DND-41 (cell line): ENCODE measurements at regions not wholly inside any gene's neighbourhood (a gene's known extent, or its start where the extent isn't known, plus 50 kb on each side); places are given as distances from the start of the nearest gene placed in this dataset.

Source experiments
- ATAC-seq: fragments of 200-7000 bp; cut with Tn5 transposase; 3 replicates; pipeline ENCODE4 v1.9.1; 2021; ENCODE audit warnings: low read depth; ENCODE audit not compliant: insufficient read depth
- DNase-seq: peaks from one replicate; pipeline ENCODE4 v3.0.0-alpha.2; 2020
- H2AFZ ChIP-seq: 2 replicates; pipeline ENCODE4 v1.6.0; 2012; ENCODE audit warnings: low read depth, low read length
- H3K27ac ChIP-seq: 2 replicates; pipeline ENCODE4 v1.5.1; 2012; ENCODE audit warnings: low read length, inconsistent platforms
- H3K27me3 ChIP-seq: fragments of 200-600 bp; sonication (generic); 2 replicates; pipeline ENCODE4 v1.6.0; 2012; ENCODE audit warnings: low read length, mild to moderate bottlenecking, inconsistent platforms; ENCODE audit not compliant: insufficient read depth, poor library complexity
- H3K36me3 ChIP-seq: 2 replicates; pipeline ENCODE4 v1.5.1; 2012; ENCODE audit warnings: low read length, inconsistent platforms; ENCODE audit not compliant: insufficient read depth
- H3K4me1 ChIP-seq: 2 replicates; pipeline ENCODE4 v1.5.1; 2012; ENCODE audit warnings: mild to moderate bottlenecking, low read length; ENCODE audit not compliant: insufficient read depth
- H3K4me2 ChIP-seq: 2 replicates; pipeline ENCODE4 v1.6.0; 2012; ENCODE audit warnings: mild to moderate bottlenecking, moderate library complexity, low read length, inconsistent platforms; ENCODE audit not compliant: insufficient read depth
- H3K4me3 ChIP-seq, 2 experiments: fragments of 200-600 bp in 1 of 2; shearing (Covaris generic) in 1 of 2; 2 replicates each; pipeline ENCODE4 v1.5.1; 2012 to 2016; ENCODE audit warnings: inconsistent platforms in 2 of 2, low read length in 2 of 2, mild to moderate bottlenecking in 2 of 2, low read depth in 1 of 2, moderate library complexity in 1 of 2
- H3K79me2 ChIP-seq: 2 replicates; pipeline ENCODE4 v1.6.0; 2012; ENCODE audit warnings: low read length, inconsistent platforms; ENCODE audit not compliant: insufficient read depth
- H3K9ac ChIP-seq: 2 replicates; pipeline ENCODE4 v1.6.0; 2012; ENCODE audit warnings: low read depth, mild to moderate bottlenecking, inconsistent platforms, low read length, moderate library complexity
- H3K9me3 ChIP-seq: 2 replicates; pipeline ENCODE4 v1.5.1; 2012; ENCODE audit warnings: low read length, moderate library complexity, mild to moderate bottlenecking, inconsistent platforms; ENCODE audit not compliant: insufficient read depth, severe bottlenecking
- H4K20me1 ChIP-seq: 2 replicates; pipeline ENCODE4 v1.6.0; 2012; ENCODE audit warnings: low read length; ENCODE audit not compliant: insufficient read depth
- EZH2 ChIP-seq: IDR thresholded peaks from 3 replicates; pipeline ENCODE4 v1.6.1; 2012; ENCODE audit warnings: borderline replicate concordance, low read depth, mild to moderate bottlenecking, moderate library complexity, low read length, inconsistent platforms; ENCODE audit not compliant: severe bottlenecking
- TF ChIP-seq, protein P1 (sequence below): IDR thresholded peaks from 2 replicates; pipeline ENCODE4 v1.5.1; 2012; ENCODE audit warnings: borderline replicate concordance, low read length, moderate library complexity, mild to moderate bottlenecking; ENCODE audit not compliant: poor library complexity, severe bottlenecking; ENCODE audit errors: extremely low read depth

DNA sequence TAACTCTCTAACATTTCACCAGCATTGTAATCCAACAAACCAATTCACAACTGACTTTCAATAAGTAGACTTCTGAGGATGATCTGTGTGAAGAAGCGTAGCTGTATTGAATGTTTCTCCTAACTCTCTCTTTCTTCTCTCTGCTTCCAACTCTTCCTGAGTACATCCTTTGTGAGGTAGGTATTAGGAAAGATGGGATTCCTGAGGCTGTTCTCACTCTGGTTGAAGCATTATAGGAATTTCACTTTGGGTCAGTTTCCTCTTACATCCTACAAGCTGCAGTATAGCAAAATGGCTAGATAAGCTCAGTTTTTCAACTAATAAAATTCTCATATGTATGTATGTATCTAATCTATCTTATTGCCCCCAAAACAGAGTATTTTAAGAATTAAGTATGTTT lies 702.8 kb downstream of the CETN3 start:
- no peak overlapping the region for H3K27ac ChIP-seq
- no peaks in the 10 kb centered on the region for H4K20me1 ChIP-seq
- DNase-seq, result no peak
- no peak for ATAC-seq
- no peaks in the 10 kb centered on the region for H3K9me3 ChIP-seq
- no peak overlapping the region for H2AFZ ChIP-seq
- H3K9ac ChIP-seq, result no peak overlapping the region
- H3K27me3 ChIP-seq, result no peaks in the 10 kb centered on the region
- H3K4me1 ChIP-seq, result no peaks in the 10 kb centered on the region
- H3K4me2 ChIP-seq, result no peak overlapping the region
- H3K4me3 ChIP-seq, result no peak overlapping the region
- no peaks in the 10 kb centered on the region for H3K79me2 ChIP-seq
- H3K36me3 ChIP-seq, result no peaks in the 10 kb centered on the region
- no peak for TF ChIP-seq EZH2
- TF ChIP-seq, protein P1, sequence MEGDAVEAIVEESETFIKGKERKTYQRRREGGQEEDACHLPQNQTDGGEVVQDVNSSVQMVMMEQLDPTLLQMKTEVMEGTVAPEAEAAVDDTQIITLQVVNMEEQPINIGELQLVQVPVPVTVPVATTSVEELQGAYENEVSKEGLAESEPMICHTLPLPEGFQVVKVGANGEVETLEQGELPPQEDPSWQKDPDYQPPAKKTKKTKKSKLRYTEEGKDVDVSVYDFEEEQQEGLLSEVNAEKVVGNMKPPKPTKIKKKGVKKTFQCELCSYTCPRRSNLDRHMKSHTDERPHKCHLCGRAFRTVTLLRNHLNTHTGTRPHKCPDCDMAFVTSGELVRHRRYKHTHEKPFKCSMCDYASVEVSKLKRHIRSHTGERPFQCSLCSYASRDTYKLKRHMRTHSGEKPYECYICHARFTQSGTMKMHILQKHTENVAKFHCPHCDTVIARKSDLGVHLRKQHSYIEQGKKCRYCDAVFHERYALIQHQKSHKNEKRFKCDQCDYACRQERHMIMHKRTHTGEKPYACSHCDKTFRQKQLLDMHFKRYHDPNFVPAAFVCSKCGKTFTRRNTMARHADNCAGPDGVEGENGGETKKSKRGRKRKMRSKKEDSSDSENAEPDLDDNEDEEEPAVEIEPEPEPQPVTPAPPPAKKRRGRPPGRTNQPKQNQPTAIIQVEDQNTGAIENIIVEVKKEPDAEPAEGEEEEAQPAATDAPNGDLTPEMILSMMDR, result no peak

DNA sequence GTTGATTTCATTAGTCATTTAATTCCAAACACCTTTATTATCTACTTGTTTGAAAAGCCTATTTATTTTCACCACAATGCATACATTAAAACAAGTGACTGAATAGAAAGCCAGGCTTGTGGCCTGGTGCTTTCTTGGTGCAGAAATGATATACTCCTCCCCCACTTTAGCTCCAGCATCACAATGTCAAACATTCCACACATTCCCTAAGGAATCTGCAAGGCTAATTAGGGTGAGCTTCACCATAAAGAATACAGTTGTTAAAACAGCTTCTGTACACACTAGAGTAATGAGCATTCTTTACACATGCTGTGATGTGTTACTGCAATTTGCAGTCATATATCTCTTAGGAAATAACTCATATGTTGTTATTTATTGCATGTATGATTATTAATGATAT lies 705.7 kb downstream of the CETN3 start:
- Histone ChIP-seq H3K9me3 (no peaks in the 10 kb centered on the region), H3K36me3 (no peaks in the 10 kb centered on the region), H4K20me1 (no peaks in the 10 kb centered on the region), H2AFZ (no peak overlapping the region), H3K4me3 (no peak overlapping the region), H3K27ac (no peak overlapping the region), H3K79me2 (no peaks in the 10 kb centered on the region), H3K27me3 (no peaks in the 10 kb centered on the region), H3K9ac (no peak overlapping the region), H3K4me2 (no peak overlapping the region), H3K4me1 (no peaks in the 10 kb centered on the region)
- no peak for TF ChIP-seq EZH2
- TF ChIP-seq, protein P1, result no peak
- no peak for ATAC-seq
- DNase-seq, result no peak

DNA sequence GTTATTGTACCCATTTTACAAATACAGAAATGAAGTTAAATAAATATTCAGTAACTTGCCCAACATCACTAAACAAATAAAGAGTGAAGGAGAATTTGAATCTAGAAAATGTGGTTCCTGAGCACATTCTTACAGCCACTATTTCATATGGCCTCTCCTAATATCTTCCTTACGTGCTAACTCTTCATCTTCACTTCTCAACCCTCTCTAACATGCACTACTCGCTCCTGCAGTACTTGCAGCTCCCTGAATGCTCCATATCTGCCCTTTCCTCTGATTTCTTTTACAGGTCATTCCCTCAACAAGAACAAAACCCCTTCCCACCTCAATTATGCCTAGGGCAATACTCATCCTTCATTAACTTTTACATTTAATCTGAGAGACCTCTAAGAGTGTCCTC lies 711.5 kb downstream of the CETN3 start:
- no peak overlapping the region for H3K9ac ChIP-seq
- H3K79me2 ChIP-seq, result no peaks in the 10 kb centered on the region
- H3K36me3 ChIP-seq, result no peaks in the 10 kb centered on the region
- no peak for DNase-seq
- no peaks in the 10 kb centered on the region for H3K27me3 ChIP-seq
- no peak for TF ChIP-seq EZH2
- TF ChIP-seq, protein P1, result no peak
- H3K4me2 ChIP-seq, result no peak overlapping the region
- no peaks in the 10 kb centered on the region for H3K4me1 ChIP-seq
- no peak overlapping the region for H3K4me3 ChIP-seq
- ATAC-seq, result no peak
- H3K9me3 ChIP-seq, result no peaks in the 10 kb centered on the region
- no peak overlapping the region for H3K27ac ChIP-seq
- H4K20me1 ChIP-seq, result no peaks in the 10 kb centered on the region
- H2AFZ ChIP-seq, result no peak overlapping the region

DNA sequence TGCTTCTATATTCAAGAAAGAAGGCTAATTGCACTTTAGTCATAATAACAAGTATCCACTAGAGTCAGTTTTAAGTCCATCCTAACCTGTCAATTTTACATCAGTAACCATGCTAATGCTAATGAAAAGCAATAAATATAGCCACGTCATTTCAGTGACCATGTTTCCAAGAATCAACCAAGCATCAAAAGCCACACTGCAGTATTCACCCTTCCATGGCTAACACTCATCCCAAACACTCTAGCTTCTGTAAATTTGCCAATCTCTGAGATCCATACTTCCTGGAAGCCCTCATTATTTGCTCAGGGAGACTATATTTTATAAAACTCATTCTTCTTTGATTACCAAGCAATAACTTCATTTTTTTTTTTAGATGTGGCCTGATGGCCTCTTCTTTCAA lies 712.0 kb downstream of the CETN3 start:
- H3K36me3 ChIP-seq, result no peaks in the 10 kb centered on the region
- no peak overlapping the region for H3K9ac ChIP-seq
- ATAC-seq (no peak), DNase-seq (no peak)
- no peak overlapping the region for H3K27ac ChIP-seq
- H3K79me2 ChIP-seq, result no peaks in the 10 kb centered on the region
- no peak overlapping the region for H3K4me2 ChIP-seq
- H4K20me1 ChIP-seq, result no peaks in the 10 kb centered on the region
- no peak overlapping the region for H2AFZ ChIP-seq
- no peaks in the 10 kb centered on the region for H3K27me3 ChIP-seq
- no peaks in the 10 kb centered on the region for H3K9me3 ChIP-seq
- H3K4me3 ChIP-seq, result no peak overlapping the region
- TF ChIP-seq, protein P1, result no peak
- no peak for TF ChIP-seq EZH2
- H3K4me1 ChIP-seq, result no peaks in the 10 kb centered on the region
